ENCODE measurements at regions not wholly inside any gene's neighbourhood (a gene's known extent, or its start where the extent isn't known, plus 50 kb on each side); places are given as distances from the start of the nearest gene placed in this dataset.

DNA sequence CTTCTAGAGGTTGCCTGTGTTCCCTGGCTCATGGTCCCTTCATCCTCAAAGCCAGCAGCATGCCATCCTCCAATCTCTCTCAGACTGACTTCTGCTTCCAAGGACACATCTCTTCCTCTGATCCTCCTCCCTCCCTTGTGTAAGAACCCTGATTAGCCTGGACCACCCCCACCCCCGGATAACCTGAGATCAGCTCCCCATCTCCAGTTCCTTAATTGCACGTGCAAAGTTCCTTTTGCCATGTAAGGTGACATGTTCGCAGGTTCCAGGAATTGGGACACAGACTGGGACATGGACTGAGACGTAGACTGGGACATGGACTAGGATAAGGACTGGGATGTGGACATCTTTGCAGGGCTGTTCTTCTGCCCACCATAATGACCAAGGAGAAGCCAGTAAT is 925.3 kb downstream of the TBC1D22A start:
- no peak for TF ChIP-seq EP300 (IDR thresholded peaks at IDR 0.05)
- TF ChIP-seq, protein P1, sequence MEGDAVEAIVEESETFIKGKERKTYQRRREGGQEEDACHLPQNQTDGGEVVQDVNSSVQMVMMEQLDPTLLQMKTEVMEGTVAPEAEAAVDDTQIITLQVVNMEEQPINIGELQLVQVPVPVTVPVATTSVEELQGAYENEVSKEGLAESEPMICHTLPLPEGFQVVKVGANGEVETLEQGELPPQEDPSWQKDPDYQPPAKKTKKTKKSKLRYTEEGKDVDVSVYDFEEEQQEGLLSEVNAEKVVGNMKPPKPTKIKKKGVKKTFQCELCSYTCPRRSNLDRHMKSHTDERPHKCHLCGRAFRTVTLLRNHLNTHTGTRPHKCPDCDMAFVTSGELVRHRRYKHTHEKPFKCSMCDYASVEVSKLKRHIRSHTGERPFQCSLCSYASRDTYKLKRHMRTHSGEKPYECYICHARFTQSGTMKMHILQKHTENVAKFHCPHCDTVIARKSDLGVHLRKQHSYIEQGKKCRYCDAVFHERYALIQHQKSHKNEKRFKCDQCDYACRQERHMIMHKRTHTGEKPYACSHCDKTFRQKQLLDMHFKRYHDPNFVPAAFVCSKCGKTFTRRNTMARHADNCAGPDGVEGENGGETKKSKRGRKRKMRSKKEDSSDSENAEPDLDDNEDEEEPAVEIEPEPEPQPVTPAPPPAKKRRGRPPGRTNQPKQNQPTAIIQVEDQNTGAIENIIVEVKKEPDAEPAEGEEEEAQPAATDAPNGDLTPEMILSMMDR (IDR thresholded peaks at IDR 0.05), result no peak
